HepG2 (cell line): ENCODE measurements at regions not wholly inside any gene's neighbourhood (a gene's known extent, or its start where the extent isn't known, plus 50 kb on each side); places are given as distances from the start of the nearest gene placed in this dataset.

ENCODE experiments used
- ATAC-seq: fragments of 200-7000 bp; cut with Tn5 transposase; 3 replicates; pipeline ENCODE4 v1.9.1; 2020; ENCODE audit warnings: mild to moderate bottlenecking, moderate library complexity
- BruUV-seq: library from RNA; stranded (reverse); fragments of 400-500 nt; replicated peaks from 2 replicates; lab custom pipeline; 2021; lab: Mats Ljungman, UMichigan
- CTCF ChIA-PET: fragments of 300-600 bp; formaldehyde crosslinking; extraction: SDS; loops from one replicate; lab custom pipeline; 2021; ENCODE audit warnings: low total read pairs, inconsistent platforms, low intra/inter-chr PET ratio; lab: Yijun Ruan, JAX
- POLR2A ChIA-PET: fragments of 350-600 bp; sonication (Branson Sonifier 250); formaldehyde crosslinking; loops from one replicate; lab custom pipeline; 2020; ENCODE audit warnings: antibody characterized with exemption, inconsistent platforms; lab: Yijun Ruan, JAX
- DNase-seq: peaks from one replicate; pipeline ENCODE4 v3.0.0-alpha.2; 2015; ENCODE audit warnings: low spot score
- FAIRE-seq: peaks from 3 replicates; lab custom pipeline; 2011; peaks lifted over from hg19 to GRCh38; lab: Jason Lieb, UNC
- H2AFZ ChIP-seq: one replicate; pipeline ENCODE4 v1.6.1; 2011; ENCODE audit warnings: low read length, inconsistent platforms
- H3K27ac ChIP-seq: fragments of 300-600 bp; 3 replicates; pipeline ENCODE4 v1.8.0; 2011; ENCODE audit warnings: mixed run types, mild to moderate bottlenecking, mixed read lengths, low read length, inconsistent platforms; ENCODE audit not compliant: insufficient read depth; ENCODE audit errors: extremely low read length
- H3K27me3 ChIP-seq, 2 experiments: fragments of 200-600 bp in 1 of 2; 2 replicates in 1 of 2; 3 replicates in 1 of 2; pipeline versions ENCODE4 v1.6.0 to v1.8.0; 2011; ENCODE audit warnings: low read length in 2 of 2, mild to moderate bottlenecking in 2 of 2, moderate library complexity in 2 of 2, inconsistent platforms in 1 of 2; ENCODE audit not compliant: insufficient read depth in 2 of 2, control insufficient read depth in 1 of 2
- H3K36me3 ChIP-seq, 2 experiments: fragments of 200-600 bp in 1 of 2; replicated peaks in 1 of 2; 2 replicates in 1 of 2; 3 replicates in 1 of 2; pipeline versions ENCODE4 v1.5.1 to v1.8.0; 2011; ENCODE audit warnings: low read length in 2 of 2, inconsistent platforms in 1 of 2; ENCODE audit not compliant: insufficient read depth in 2 of 2, control insufficient read depth in 1 of 2
- H3K4me1 ChIP-seq: 2 replicates; pipeline ENCODE4 v1.5.1; 2012; ENCODE audit warnings: low read length, inconsistent platforms; ENCODE audit not compliant: insufficient read depth
- H3K4me2 ChIP-seq: 2 replicates; pipeline ENCODE4 v1.6.0; 2011; ENCODE audit warnings: low read depth, low read length, inconsistent platforms
- H3K4me3 ChIP-seq, 3 experiments: fragments of 200-600 bp in 1 of 3; sonication (generic), shearing (Covaris generic) in 1 of 3; replicated peaks in 1 of 3; 2 replicates each; pipeline ENCODE4 v1.5.1; 2011 to 2016; ENCODE audit warnings: low read length in 3 of 3, inconsistent platforms in 2 of 3, low read depth in 2 of 3, mild to moderate bottlenecking in 2 of 3, control low read depth in 1 of 3, mixed read lengths in 1 of 3; ENCODE audit not compliant: insufficient read depth in 1 of 3
- H3K79me2 ChIP-seq: one replicate; pipeline ENCODE4 v1.6.1; 2011; ENCODE audit warnings: low read length, inconsistent platforms; ENCODE audit not compliant: insufficient read depth
- H3K9ac ChIP-seq: 2 replicates; pipeline ENCODE4 v1.6.0; 2011; ENCODE audit warnings: mild to moderate bottlenecking, low read depth, low read length, inconsistent platforms; ENCODE audit not compliant: insufficient read depth
- H3K9me3 ChIP-seq: 2 replicates; pipeline ENCODE4 v1.5.1; 2012; ENCODE audit warnings: mild to moderate bottlenecking, low read length
- H4K20me1 ChIP-seq: 2 replicates; pipeline ENCODE4 v1.6.0; 2011; ENCODE audit warnings: inconsistent platforms, mild to moderate bottlenecking, low read length, moderate library complexity; ENCODE audit not compliant: insufficient read depth
- DPF2 ChIP-seq: sonication (generic); formaldehyde crosslinking; IDR thresholded peaks from 2 replicates; pipeline ENCODE4 v1.4.0; 2020; ENCODE audit warnings: mild to moderate bottlenecking, low read depth, missing genetic modification reagents, borderline replicate concordance
- GATA4 ChIP-seq: sonication (generic); IDR thresholded peaks from 2 replicates; pipeline ENCODE4 v1.6.1; 2016; ENCODE audit warnings: antibody characterized with exemption, low read depth, borderline replicate concordance
- HES4 ChIP-seq: sonication (generic); formaldehyde crosslinking; IDR thresholded peaks from 2 replicates; pipeline ENCODE4 v1.9.0; 2021; ENCODE audit warnings: mild to moderate bottlenecking, missing genetic modification reagents, borderline replicate concordance
- IKZF1 ChIP-seq: fragments of 450-650 bp; IDR thresholded peaks from 2 replicates; pipeline ENCODE4 v1.7.1; 2016
- MATR3 ChIP-seq: sonication (generic); formaldehyde crosslinking; IDR thresholded peaks from 2 replicates; pipeline ENCODE4 v1.4.0; 2020; ENCODE audit warnings: missing genetic modification reagents
- MAZ ChIP-seq, 2 experiments: sonication (generic) in 1 of 2; formaldehyde crosslinking in 1 of 2; IDR thresholded peaks; 2 replicates each; pipeline versions ENCODE4 v1.5.0 to v1.6.1; 2012 to 2020; ENCODE audit warnings: low read depth in 2 of 2, mild to moderate bottlenecking in 2 of 2, borderline replicate concordance in 1 of 2, improper control_type of control experiment in 1 of 2, low read length in 1 of 2, missing genetic modification reagents in 1 of 2, moderate library complexity in 1 of 2
- NR2C2 ChIP-seq: sonication (generic); formaldehyde crosslinking; IDR thresholded peaks from 2 replicates; pipeline ENCODE4 v1.4.0; 2020; ENCODE audit warnings: missing genetic modification reagents, mild to moderate bottlenecking, moderate library complexity, borderline replicate concordance
- STAG1 ChIP-seq: sonication (generic); formaldehyde crosslinking; IDR thresholded peaks from 2 replicates; pipeline ENCODE4 v1.4.0; 2020; ENCODE audit warnings: missing genetic modification reagents
- ZEB1 ChIP-seq: IDR thresholded peaks from 2 replicates; pipeline ENCODE4 v1.6.1; 2012; ENCODE audit warnings: mild to moderate bottlenecking, low read depth, inconsistent platforms; ENCODE audit not compliant: insufficient replicate concordance
- ZFP37 ChIP-seq: sonication (generic); formaldehyde crosslinking; IDR thresholded peaks from 2 replicates; pipeline ENCODE4 v1.4.0; 2020; ENCODE audit warnings: missing genetic modification reagents, borderline replicate concordance
- ZFP62 ChIP-seq: sonication (generic); formaldehyde crosslinking; IDR thresholded peaks from 2 replicates; pipeline ENCODE4 v1.4.0; 2020; ENCODE audit warnings: missing genetic modification reagents
- ZFY ChIP-seq: sonication (generic); formaldehyde crosslinking; IDR thresholded peaks from 2 replicates; pipeline ENCODE4 v1.4.0; 2020; ENCODE audit warnings: missing genetic modification reagents
- ZNF205 ChIP-seq: IDR thresholded peaks from 2 replicates; pipeline ENCODE4 v1.6.1; 2018; ENCODE audit warnings: missing biosample characterization, missing genetic modification reagents
- WGBS: methylation state at CpG from one replicate; pipeline ENCODE4 v1.1.6; 2017; ENCODE audit warnings: low lambda C conversion rate; 5-methylcytosine and 5-hydroxymethylcytosine counted together
- in situ Hi-C: cut with HindIII; loops from 2 replicates; pipeline ENCODE4 v1.10.0; 2017; ENCODE audit warnings: low pct_unique_long_range_greater_than_20kb; ENCODE audit not compliant: extremely low pct_ligation_motif_present
- intact Hi-C: fragments of 100-400 bp; cut with micrococcal nuclease; formaldehyde crosslinking; loops from one replicate; pipeline ENCODE4 v1.10.0; 2022; ENCODE audit not compliant: unreplicated experiment
- TF ChIP-seq, protein P1 (sequence below): sonication (generic); formaldehyde crosslinking; IDR thresholded peaks from 2 replicates; pipeline ENCODE4 v1.4.0; 2020; ENCODE audit warnings: mild to moderate bottlenecking, missing genetic modification reagents, borderline replicate concordance
- TF ChIP-seq, protein P2 (sequence below): sonication (generic); formaldehyde crosslinking; IDR thresholded peaks from 2 replicates; pipeline ENCODE4 v1.4.0; 2020; ENCODE audit warnings: missing genetic modification reagents

DNA sequence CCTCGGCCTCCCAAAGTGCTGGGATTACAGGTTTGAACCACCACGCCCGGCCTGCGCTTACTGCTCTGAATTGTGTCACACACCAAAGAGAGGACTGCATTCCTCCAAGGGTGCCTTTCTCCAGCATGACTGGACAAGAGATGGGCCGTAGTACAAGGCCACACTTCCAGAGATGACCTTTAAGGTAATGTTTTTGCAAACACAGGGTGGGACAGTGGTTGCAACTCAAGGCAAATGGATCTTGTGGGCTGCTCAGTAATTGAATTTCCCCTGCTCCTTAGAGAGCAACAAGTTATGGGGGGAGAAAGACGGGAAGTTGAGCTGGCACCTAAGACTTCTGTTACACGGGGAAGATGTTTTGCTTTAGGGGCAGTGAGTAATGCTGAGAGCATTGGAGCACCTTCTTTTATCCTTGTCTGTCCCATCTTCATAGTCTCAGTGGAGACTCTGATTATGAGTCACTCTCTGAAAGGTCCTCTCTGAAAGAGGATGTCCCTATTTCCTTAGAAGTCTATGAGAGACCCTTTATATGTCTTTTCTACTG, 66.3 kb downstream of the C11orf91 start:
- intact Hi-C loops = no loop called here
- ChIA-PET POLR2A (interaction anchor here (1.8 kb wide), 1 partner anchor 66 kb away, joined by 6 read pairs; the partner anchor contains the start of gene C11orf91), CTCF (no interaction called here)
- Histone ChIP-seq H2AFZ (no peak overlapping the region), H3K4me2 (no peak overlapping the region), H3K4me1 (peaks cover 14% of the 10 kb centered on the region), H3K9me3 (no peaks in the 10 kb centered on the region), H3K27ac (no peak overlapping the region), H4K20me1 (no peaks in the 10 kb centered on the region), H3K4me3 (no peak overlapping the region), H3K36me3 (no peaks in the 10 kb centered on the region), H3K27me3 (peaks cover 1 to 20% of the 10 kb centered on the region in 2 experiments; a peak in 3 of 5 replicates), H3K9ac (no peak overlapping the region), H3K79me2 (no peaks in the 10 kb centered on the region)
- no peak for TF ChIP-seq HES4 (CRISPR knock-in tag)
- TF ChIP-seq ZFP62 = no peak
- TF ChIP-seq DPF2 (CRISPR knock-in tag) = no peak
- TF ChIP-seq GATA4 = no peak
- TF ChIP-seq, protein P1, sequence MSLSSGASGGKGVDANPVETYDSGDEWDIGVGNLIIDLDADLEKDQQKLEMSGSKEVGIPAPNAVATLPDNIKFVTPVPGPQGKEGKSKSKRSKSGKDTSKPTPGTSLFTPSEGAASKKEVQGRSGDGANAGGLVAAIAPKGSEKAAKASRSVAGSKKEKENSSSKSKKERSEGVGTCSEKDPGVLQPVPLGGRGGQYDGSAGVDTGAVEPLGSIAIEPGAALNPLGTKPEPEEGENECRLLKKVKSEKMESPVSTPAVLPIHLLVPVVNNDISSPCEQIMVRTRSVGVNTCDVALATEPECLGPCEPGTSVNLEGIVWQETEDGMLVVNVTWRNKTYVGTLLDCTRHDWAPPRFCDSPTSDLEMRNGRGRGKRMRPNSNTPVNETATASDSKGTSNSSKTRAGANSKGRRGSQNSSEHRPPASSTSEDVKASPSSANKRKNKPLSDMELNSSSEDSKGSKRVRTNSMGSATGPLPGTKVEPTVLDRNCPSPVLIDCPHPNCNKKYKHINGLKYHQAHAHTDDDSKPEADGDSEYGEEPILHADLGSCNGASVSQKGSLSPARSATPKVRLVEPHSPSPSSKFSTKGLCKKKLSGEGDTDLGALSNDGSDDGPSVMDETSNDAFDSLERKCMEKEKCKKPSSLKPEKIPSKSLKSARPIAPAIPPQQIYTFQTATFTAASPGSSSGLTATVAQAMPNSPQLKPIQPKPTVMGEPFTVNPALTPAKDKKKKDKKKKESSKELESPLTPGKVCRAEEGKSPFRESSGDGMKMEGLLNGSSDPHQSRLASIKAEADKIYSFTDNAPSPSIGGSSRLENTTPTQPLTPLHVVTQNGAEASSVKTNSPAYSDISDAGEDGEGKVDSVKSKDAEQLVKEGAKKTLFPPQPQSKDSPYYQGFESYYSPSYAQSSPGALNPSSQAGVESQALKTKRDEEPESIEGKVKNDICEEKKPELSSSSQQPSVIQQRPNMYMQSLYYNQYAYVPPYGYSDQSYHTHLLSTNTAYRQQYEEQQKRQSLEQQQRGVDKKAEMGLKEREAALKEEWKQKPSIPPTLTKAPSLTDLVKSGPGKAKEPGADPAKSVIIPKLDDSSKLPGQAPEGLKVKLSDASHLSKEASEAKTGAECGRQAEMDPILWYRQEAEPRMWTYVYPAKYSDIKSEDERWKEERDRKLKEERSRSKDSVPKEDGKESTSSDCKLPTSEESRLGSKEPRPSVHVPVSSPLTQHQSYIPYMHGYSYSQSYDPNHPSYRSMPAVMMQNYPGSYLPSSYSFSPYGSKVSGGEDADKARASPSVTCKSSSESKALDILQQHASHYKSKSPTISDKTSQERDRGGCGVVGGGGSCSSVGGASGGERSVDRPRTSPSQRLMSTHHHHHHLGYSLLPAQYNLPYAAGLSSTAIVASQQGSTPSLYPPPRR (CRISPR knock-in tag) = no peak
- no peak for TF ChIP-seq STAG1 (CRISPR knock-in tag)
- no peak for TF ChIP-seq ZFY (CRISPR knock-in tag)
- TF ChIP-seq ZFP37 (CRISPR knock-in tag) = no peak
- no peak for TF ChIP-seq MATR3 (CRISPR knock-in tag)
- no peak for TF ChIP-seq IKZF1
- TF ChIP-seq ZNF205 = no peak
- no peak for TF ChIP-seq MAZ (IDR thresholded peaks at IDR 0.05; ENCODE audit: borderline replicate concordance, low read depth, low read length)
- TF ChIP-seq MAZ (CRISPR knock-in tag; IDR thresholded peaks at IDR 0.05; ENCODE audit: low read depth) = no peak
- no peak for TF ChIP-seq NR2C2 (CRISPR knock-in tag)
- TF ChIP-seq, protein P2, sequence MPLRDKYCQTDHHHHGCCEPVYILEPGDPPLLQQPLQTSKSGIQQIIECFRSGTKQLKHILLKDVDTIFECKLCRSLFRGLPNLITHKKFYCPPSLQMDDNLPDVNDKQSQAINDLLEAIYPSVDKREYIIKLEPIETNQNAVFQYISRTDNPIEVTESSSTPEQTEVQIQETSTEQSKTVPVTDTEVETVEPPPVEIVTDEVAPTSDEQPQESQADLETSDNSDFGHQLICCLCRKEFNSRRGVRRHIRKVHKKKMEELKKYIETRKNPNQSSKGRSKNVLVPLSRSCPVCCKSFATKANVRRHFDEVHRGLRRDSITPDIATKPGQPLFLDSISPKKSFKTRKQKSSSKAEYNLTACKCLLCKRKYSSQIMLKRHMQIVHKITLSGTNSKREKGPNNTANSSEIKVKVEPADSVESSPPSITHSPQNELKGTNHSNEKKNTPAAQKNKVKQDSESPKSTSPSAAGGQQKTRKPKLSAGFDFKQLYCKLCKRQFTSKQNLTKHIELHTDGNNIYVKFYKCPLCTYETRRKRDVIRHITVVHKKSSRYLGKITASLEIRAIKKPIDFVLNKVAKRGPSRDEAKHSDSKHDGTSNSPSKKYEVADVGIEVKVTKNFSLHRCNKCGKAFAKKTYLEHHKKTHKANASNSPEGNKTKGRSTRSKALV = no peak
- TF ChIP-seq ZEB1 = no peak
- DNase-seq = no peak
- no TSS peak for BruUV-seq
- peak; percentile 50; the same call in 2 of the 3 replicates for ATAC-seq
- 7% methylated on average over 5 of the region's 7 CpGs for WGBS
- in situ Hi-C loops = no loop called here
- no peak for FAIRE-seq
